ENCODE measurements at regions not wholly inside any gene's neighbourhood (a gene's known extent, or its start where the extent isn't known, plus 50 kb on each side); places are given as distances from the start of the nearest gene placed in this dataset.

DNA sequence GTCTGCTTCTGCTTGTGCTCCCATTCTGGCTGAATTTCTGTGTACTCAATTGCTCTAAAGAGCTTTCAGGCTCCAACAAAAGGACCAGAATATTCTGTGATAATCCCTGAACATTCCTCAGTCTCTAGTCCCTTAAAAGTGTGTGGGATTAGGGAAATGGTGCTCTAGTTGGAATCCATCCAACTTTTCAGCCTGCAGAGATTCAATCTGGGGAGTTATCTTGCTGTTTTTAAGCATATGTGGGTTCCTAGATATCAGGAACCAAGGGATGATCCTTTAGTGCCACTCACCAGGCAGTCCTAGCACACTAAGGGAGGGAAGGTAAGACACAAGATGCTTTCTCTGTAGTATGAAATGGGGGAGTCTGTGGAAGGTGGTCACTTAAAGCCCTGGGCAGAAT is 140.3 kb upstream of the SLC1A4 start (continued):
- TF ChIP-seq, protein P1, sequence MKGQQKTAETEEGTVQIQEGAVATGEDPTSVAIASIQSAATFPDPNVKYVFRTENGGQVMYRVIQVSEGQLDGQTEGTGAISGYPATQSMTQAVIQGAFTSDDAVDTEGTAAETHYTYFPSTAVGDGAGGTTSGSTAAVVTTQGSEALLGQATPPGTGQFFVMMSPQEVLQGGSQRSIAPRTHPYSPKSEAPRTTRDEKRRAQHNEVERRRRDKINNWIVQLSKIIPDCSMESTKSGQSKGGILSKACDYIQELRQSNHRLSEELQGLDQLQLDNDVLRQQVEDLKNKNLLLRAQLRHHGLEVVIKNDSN (CRISPR knock-in tag; IDR thresholded peaks at IDR 0.05) = no peak
- TF ChIP-seq NR1H2 (CRISPR knock-in tag; IDR thresholded peaks at IDR 0.05) (no peak), ZNF396 (CRISPR knock-in tag; IDR thresholded peaks at IDR 0.05; ENCODE audit: borderline replicate concordance) (no peak), ZBTB21 (CRISPR knock-in tag; IDR thresholded peaks at IDR 0.05; ENCODE audit: borderline replicate concordance) (no peak), MXD4 (CRISPR knock-in tag; IDR thresholded peaks at IDR 0.05; ENCODE audit: borderline replicate concordance) (no peak), SP1 (CRISPR knock-in tag; conservative IDR thresholded peaks at IDR 0.05) (no peak)
- TF ChIP-seq, protein P2, sequence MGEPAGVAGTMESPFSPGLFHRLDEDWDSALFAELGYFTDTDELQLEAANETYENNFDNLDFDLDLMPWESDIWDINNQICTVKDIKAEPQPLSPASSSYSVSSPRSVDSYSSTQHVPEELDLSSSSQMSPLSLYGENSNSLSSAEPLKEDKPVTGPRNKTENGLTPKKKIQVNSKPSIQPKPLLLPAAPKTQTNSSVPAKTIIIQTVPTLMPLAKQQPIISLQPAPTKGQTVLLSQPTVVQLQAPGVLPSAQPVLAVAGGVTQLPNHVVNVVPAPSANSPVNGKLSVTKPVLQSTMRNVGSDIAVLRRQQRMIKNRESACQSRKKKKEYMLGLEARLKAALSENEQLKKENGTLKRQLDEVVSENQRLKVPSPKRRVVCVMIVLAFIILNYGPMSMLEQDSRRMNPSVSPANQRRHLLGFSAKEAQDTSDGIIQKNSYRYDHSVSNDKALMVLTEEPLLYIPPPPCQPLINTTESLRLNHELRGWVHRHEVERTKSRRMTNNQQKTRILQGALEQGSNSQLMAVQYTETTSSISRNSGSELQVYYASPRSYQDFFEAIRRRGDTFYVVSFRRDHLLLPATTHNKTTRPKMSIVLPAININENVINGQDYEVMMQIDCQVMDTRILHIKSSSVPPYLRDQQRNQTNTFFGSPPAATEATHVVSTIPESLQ (CRISPR knock-in tag; IDR thresholded peaks at IDR 0.05) = no peak

GRCh38 chr2:64850642-64851041 is 138.6 kb upstream of the SLC1A4 start:
- ChIA-PET POLR2A (interaction anchor here (1.4 kb wide), 1 partner anchor 197 kb away, joined by 4 read pairs; the partner anchor contains the start of gene SERTAD2), CTCF (interaction anchor here (0.7 to 2.6 kb wide), 5 partner anchors 8 to 204 kb away, joined by 3 to 14 read pairs (median 4); partner anchors contain the start of gene SERTAD2)
- Mint-ChIP-seq H3K4me3 (no peak overlapping the region), H3K9me3 (no peaks in the 10 kb centered on the region), H3K4me1 (peaks cover 10% of the 10 kb centered on the region), H3K27me3 (ENCODE audit: low read depth) (no peaks in the 10 kb centered on the region; the same call in none of the 2 replicates), H3K27ac (no peak overlapping the region), H3K36me3 (no peaks in the 10 kb centered on the region)
- DNase-seq (ENCODE audit: low spot score) (no peak), ATAC-seq (no peak)
- TF ChIP-seq, protein P3, sequence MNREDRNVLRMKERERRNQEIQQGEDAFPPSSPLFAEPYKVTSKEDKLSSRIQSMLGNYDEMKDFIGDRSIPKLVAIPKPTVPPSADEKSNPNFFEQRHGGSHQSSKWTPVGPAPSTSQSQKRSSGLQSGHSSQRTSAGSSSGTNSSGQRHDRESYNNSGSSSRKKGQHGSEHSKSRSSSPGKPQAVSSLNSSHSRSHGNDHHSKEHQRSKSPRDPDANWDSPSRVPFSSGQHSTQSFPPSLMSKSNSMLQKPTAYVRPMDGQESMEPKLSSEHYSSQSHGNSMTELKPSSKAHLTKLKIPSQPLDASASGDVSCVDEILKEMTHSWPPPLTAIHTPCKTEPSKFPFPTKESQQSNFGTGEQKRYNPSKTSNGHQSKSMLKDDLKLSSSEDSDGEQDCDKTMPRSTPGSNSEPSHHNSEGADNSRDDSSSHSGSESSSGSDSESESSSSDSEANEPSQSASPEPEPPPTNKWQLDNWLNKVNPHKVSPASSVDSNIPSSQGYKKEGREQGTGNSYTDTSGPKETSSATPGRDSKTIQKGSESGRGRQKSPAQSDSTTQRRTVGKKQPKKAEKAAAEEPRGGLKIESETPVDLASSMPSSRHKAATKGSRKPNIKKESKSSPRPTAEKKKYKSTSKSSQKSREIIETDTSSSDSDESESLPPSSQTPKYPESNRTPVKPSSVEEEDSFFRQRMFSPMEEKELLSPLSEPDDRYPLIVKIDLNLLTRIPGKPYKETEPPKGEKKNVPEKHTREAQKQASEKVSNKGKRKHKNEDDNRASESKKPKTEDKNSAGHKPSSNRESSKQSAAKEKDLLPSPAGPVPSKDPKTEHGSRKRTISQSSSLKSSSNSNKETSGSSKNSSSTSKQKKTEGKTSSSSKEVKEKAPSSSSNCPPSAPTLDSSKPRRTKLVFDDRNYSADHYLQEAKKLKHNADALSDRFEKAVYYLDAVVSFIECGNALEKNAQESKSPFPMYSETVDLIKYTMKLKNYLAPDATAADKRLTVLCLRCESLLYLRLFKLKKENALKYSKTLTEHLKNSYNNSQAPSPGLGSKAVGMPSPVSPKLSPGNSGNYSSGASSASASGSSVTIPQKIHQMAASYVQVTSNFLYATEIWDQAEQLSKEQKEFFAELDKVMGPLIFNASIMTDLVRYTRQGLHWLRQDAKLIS (CRISPR knock-in tag; IDR thresholded peaks at IDR 0.05; ENCODE audit: borderline replicate concordance) = no peak
- TF ChIP-seq, protein P4, sequence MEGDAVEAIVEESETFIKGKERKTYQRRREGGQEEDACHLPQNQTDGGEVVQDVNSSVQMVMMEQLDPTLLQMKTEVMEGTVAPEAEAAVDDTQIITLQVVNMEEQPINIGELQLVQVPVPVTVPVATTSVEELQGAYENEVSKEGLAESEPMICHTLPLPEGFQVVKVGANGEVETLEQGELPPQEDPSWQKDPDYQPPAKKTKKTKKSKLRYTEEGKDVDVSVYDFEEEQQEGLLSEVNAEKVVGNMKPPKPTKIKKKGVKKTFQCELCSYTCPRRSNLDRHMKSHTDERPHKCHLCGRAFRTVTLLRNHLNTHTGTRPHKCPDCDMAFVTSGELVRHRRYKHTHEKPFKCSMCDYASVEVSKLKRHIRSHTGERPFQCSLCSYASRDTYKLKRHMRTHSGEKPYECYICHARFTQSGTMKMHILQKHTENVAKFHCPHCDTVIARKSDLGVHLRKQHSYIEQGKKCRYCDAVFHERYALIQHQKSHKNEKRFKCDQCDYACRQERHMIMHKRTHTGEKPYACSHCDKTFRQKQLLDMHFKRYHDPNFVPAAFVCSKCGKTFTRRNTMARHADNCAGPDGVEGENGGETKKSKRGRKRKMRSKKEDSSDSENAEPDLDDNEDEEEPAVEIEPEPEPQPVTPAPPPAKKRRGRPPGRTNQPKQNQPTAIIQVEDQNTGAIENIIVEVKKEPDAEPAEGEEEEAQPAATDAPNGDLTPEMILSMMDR (IDR thresholded peaks at IDR 0.05) = no peak

DNA sequence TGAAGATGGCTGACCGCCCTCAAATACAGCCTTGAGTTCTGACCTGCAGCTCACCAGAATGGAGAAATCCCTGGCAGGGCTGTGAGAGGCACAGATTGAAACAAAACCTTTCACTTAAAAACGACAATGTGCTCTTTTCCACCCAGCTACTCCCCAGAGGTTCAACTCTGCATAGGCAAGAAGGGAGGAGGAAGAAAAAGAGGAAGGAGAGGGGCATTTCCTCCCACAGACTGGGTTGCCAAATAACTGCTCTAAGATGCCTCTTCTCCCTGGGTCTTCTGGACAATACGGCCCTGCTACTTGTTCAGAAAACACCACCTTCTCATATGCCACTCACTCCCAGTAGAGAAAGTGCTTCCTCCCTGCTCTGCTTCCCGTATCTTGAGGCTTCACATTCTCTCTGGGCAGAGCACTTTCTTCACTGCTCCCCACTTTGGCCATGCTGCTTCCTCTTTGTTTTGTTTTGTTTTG is 136.4 kb upstream of the SLC1A4 start:
- H3K27ac Mint-ChIP-seq = 0 out of 2 replicates have a peak overlapping the region, but pooled peaks have one; percentile 22
- POLR2A ChIA-PET = interaction anchor here (1.2 kb wide), 1 partner anchor 102 kb away, joined by 4 read pairs; no protein-coding TSS in a partner anchor
- peaks cover 12% of the 10 kb centered on the region for H3K4me1 Mint-ChIP-seq
- H3K4me3 Mint-ChIP-seq = no peak overlapping the region
- H3K9me3 Mint-ChIP-seq = no peaks in the 10 kb centered on the region
- ATAC-seq (no peak), DNase-seq (ENCODE audit: low spot score) (no peak)
- CTCF ChIA-PET = interaction anchor here (0.8 kb wide), 1 partner anchor 12 kb away, joined by 3 read pairs; no protein-coding TSS in a partner anchor
- H3K36me3 Mint-ChIP-seq = no peaks in the 10 kb centered on the region
- H3K27me3 Mint-ChIP-seq (ENCODE audit: low read depth) = peaks cover 11% of the 10 kb centered on the region
- TF ChIP-seq OVOL2 (CRISPR knock-in tag; IDR thresholded peaks at IDR 0.05; ENCODE audit: borderline replicate concordance) (no peak), MAX (CRISPR knock-in tag; IDR thresholded peaks at IDR 0.05) (no peak), EMX1 (CRISPR knock-in tag; IDR thresholded peaks at IDR 0.05) (no peak), TCF7 (CRISPR knock-in tag; IDR thresholded peaks at IDR 0.05; ENCODE audit: low read depth) (no peak), SMAD4 (CRISPR knock-in tag; IDR thresholded peaks at IDR 0.05) (no peak), SOX15 (CRISPR knock-in tag; IDR thresholded peaks at IDR 0.05) (no peak), HMGXB4 (CRISPR knock-in tag; IDR thresholded peaks at IDR 0.05) (no peak), ZNF671 (CRISPR knock-in tag; IDR thresholded peaks at IDR 0.05) (no peak)
- TF ChIP-seq, protein P5, sequence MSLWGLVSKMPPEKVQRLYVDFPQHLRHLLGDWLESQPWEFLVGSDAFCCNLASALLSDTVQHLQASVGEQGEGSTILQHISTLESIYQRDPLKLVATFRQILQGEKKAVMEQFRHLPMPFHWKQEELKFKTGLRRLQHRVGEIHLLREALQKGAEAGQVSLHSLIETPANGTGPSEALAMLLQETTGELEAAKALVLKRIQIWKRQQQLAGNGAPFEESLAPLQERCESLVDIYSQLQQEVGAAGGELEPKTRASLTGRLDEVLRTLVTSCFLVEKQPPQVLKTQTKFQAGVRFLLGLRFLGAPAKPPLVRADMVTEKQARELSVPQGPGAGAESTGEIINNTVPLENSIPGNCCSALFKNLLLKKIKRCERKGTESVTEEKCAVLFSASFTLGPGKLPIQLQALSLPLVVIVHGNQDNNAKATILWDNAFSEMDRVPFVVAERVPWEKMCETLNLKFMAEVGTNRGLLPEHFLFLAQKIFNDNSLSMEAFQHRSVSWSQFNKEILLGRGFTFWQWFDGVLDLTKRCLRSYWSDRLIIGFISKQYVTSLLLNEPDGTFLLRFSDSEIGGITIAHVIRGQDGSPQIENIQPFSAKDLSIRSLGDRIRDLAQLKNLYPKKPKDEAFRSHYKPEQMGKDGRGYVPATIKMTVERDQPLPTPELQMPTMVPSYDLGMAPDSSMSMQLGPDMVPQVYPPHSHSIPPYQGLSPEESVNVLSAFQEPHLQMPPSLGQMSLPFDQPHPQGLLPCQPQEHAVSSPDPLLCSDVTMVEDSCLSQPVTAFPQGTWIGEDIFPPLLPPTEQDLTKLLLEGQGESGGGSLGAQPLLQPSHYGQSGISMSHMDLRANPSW (CRISPR knock-in tag; conservative IDR thresholded peaks at IDR 0.05; ENCODE audit: low read depth) = no peak

Data from WTC11 (cell line).